Pancreas (tissue), 10 donors: ENCODE measurements at regions not wholly inside any gene's neighbourhood (a gene's known extent, or its start where the extent isn't known, plus 50 kb on each side); places are given as distances from the start of the nearest gene placed in this dataset.
"Not testable (repeated sequence)": the region's sequence is repeated elsewhere in the genome, so short reads cannot be mapped to it uniquely, and the experiment has no call there.

Experiments used
- ATAC-seq, 4 donors: fragments of 200-7000 bp; cut with Tn5 transposase; one replicate each; pipeline versions ENCODE4 v1.8.0 to v1.9.1; 2020; ENCODE audit warnings: mild to moderate bottlenecking in 4 of 4, moderate library complexity in 4 of 4
- DNase-seq, 6 donors: peaks; one replicate each; pipeline ENCODE4 v3.0.0-alpha.2; 2020
- FAIRE-seq: peaks from 2 replicates; lab custom pipeline; 2012; peaks lifted over from hg19 to GRCh38; lab: Jason Lieb, UNC
- H3K27ac ChIP-seq, 4 donors: fragments of 200-600 bp; sonication (generic); 1 replicate in 3 of 4; 2 replicates in 1 of 4; pipeline versions ENCODE4 v1.5.0 to v1.8.0; 2020
- H3K27me3 ChIP-seq, 4 donors: fragments of 200-600 bp; one replicate each; pipeline ENCODE4 v1.8.0; 2021
- H3K36me3 ChIP-seq, 3 donors: fragments of 200-600 bp; sonication (generic) in 1 of 3; one replicate each; pipeline versions ENCODE4 v1.5.0 to v1.8.0; 2020 to 2021
- H3K4me1 ChIP-seq, 3 donors: fragments of 200-600 bp; one replicate each; pipeline ENCODE4 v1.8.0; 2021
- H3K4me3 ChIP-seq, 4 donors: fragments of 200-600 bp; sonication (generic) in 2 of 4; one replicate each; pipeline versions ENCODE4 v1.5.0 to v1.8.0; 2020 to 2021
- H3K9me3 ChIP-seq, 4 donors: fragments of 200-600 bp; one replicate each; pipeline ENCODE4 v1.8.0; 2021
- WGBS, 2 donors: extraction: QIAGEN DNeasy Blood & Tissue Kit; methylation state at CpG; one replicate each; pipeline ENCODE4 v1.1.7; 2013; 5-methylcytosine and 5-hydroxymethylcytosine counted together
- intact Hi-C, 3 donors: fragments of 100-400 bp; cut with DNase I; formaldehyde crosslinking; loops; one replicate each; pipeline versions ENCODE4 v1.11.1 to v1.14.2; 2022
- TF ChIP-seq, protein P1 (sequence below), 4 donors: fragments of 200-600 bp; sonication (generic) in 3 of 4; IDR thresholded peaks; one replicate each; pipeline versions ENCODE4 v1.5.0 to v1.8.0; 2021; ENCODE audit warnings: antibody characterized with exemption in 4 of 4
- donor health status: healthy with polysubstance abuse.
- donor health status: DM: no; HTN: no; CAD: no; lungs with moderate emphysema.
- donor health status: DM: no; HTN: no; CAD: no.
- donor health status: control.
- donor health status: control.
- donor health status: Bipolar disorder and iron deficiency.
- donor health status: DM: yes; HTN: yes; CAD: no.
- donor health status: DM: no; HTN: no; CAD: no.
- donor health status: DM: no; HTN: no; CAD: no.
- donor health status: DM: yes; HTN: yes; CAD: no.

DNA sequence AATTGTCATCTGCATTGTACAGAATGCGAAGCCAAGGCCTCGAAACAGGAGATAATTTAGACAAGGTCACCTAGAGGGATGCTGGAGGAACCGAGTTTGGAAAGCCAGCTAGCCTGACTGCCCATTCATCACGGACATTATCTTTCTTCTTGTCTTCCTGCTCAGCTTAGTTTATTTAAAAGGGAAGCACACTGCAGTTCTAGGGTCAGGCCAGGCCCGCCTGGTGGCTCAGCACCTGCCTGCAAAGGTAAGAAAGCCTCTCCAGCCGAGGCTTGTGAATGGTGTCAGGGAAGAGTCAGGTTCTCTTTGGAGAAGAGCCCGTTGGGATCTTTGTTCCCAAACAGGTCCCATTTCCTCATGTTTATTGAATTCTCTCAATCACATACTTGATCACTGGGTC is 246.5 kb downstream of the BLID start:
- TF ChIP-seq, protein P1, sequence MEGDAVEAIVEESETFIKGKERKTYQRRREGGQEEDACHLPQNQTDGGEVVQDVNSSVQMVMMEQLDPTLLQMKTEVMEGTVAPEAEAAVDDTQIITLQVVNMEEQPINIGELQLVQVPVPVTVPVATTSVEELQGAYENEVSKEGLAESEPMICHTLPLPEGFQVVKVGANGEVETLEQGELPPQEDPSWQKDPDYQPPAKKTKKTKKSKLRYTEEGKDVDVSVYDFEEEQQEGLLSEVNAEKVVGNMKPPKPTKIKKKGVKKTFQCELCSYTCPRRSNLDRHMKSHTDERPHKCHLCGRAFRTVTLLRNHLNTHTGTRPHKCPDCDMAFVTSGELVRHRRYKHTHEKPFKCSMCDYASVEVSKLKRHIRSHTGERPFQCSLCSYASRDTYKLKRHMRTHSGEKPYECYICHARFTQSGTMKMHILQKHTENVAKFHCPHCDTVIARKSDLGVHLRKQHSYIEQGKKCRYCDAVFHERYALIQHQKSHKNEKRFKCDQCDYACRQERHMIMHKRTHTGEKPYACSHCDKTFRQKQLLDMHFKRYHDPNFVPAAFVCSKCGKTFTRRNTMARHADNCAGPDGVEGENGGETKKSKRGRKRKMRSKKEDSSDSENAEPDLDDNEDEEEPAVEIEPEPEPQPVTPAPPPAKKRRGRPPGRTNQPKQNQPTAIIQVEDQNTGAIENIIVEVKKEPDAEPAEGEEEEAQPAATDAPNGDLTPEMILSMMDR (IDR thresholded peaks at IDR 0.05): no peak
- intact Hi-C loops: no loop called here
- no peak for DNase-seq
- Histone ChIP-seq H3K4me3 (no peak overlapping the region), H3K9me3 (no peaks in the 10 kb centered on the region), H3K36me3 (no peaks in the 10 kb centered on the region), H3K27ac (no peak overlapping the region), H3K27me3 (no peaks in the 10 kb centered on the region), H3K4me1 (no peaks in the 10 kb centered on the region)
- FAIRE-seq: no peak
- WGBS, 2 donors: 42 to 44% methylated on average over 7 of the region's 7 CpGs
- ATAC-seq: no peak

DNA sequence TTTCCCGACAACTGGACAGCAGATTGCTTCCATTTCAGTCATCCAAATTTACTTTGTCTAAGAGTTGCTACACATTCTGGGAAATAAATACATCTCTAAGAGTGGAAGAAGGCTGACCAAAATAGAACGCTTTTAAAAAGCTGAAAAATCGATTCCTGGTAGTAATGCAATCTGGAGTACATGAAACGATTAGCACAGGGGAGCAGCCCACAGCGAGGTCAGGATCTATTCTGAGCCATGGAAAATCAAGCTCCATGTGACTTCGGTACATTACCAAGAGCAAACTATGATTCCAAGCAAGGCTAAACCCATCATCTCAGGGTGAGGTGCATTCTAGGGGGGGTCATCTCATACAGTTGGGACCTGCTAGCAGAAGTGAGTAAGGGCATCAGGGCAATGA is 249.3 kb downstream of the BLID start:
- TF ChIP-seq, protein P1 (IDR thresholded peaks at IDR 0.05): no peak
- H3K9me3 ChIP-seq: no peaks in the 10 kb centered on the region
- ATAC-seq (no peak), DNase-seq (no peak), FAIRE-seq (no peak)
- no peaks in the 10 kb centered on the region for H3K27me3 ChIP-seq
- no peaks in the 10 kb centered on the region for H3K36me3 ChIP-seq
- H3K4me1 ChIP-seq: no peaks in the 10 kb centered on the region
- H3K4me3 ChIP-seq: no peak overlapping the region
- intact Hi-C loops: no loop called here
- no peak overlapping the region for H3K27ac ChIP-seq
- WGBS, 2 donors: 71 to 80% methylated on average over 6 of the region's 6 CpGs

DNA sequence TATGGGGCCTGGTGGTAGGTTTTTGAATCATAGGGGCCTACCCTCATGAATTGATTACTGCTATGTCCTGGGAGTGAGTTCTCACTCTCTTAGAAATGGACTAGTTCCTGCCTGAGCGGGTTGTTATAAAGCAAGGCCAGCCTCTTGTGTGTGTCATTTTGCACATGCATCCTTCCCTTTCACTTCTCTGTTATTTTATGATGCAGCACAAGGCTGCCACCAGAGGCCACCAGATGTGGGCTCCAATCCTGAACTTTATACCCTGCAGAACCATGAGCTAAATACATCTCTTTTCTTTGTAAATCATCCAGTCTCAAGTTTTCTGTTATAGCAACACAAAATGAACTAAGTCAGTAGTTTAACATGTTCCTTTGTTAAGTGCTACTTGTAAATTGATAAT is 251.4 kb downstream of the BLID start:
- DNase-seq (no peak), ATAC-seq (no peak), FAIRE-seq (no peak)
- TF ChIP-seq, protein P1 (IDR thresholded peaks at IDR 0.05): no peak
- no peaks in the 10 kb centered on the region for H3K9me3 ChIP-seq
- H3K4me1 ChIP-seq: no peaks in the 10 kb centered on the region
- H3K27me3 ChIP-seq: no peaks in the 10 kb centered on the region
- H3K36me3 ChIP-seq: no peaks in the 10 kb centered on the region
- no peak overlapping the region for H3K27ac ChIP-seq
- intact Hi-C loops: no loop called here
- H3K4me3 ChIP-seq: no peak overlapping the region
- WGBS, 2 donors: 85 to 100% methylated on average over 1 of the region's 1 CpG

DNA sequence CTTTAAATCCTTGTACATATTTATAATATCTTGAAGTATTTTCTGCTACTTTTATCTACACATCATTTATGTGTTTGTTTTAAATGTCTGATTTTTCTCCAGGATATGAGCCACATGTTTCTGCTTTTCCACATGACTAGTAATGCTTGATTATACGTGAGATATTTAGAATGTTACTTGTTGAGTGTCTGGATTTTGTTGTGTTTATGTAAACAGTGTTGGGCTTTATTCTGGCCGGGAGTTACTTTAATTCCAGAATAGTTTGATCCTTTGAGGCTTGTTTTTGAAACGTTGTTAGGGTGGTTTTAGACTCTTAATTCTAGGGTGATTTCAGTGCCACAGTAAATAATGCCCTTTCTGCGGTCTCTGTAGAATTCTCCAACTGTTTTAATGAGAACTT is 252.9 kb downstream of the BLID start:
- Histone ChIP-seq H3K9me3 (no peaks in the 10 kb centered on the region), H3K4me1 (no peaks in the 10 kb centered on the region), H3K4me3 (no peak overlapping the region), H3K36me3 (no peaks in the 10 kb centered on the region), H3K27me3 (no peaks in the 10 kb centered on the region), H3K27ac (no peak overlapping the region)
- no peak for DNase-seq
- FAIRE-seq: no peak
- intact Hi-C loops: no loop called here
- no peak for ATAC-seq
- TF ChIP-seq, protein P1 (IDR thresholded peaks at IDR 0.05): no peak
- 58 to 64% methylated on average over 4 of the region's 4 CpGs for WGBS, 2 donors

DNA sequence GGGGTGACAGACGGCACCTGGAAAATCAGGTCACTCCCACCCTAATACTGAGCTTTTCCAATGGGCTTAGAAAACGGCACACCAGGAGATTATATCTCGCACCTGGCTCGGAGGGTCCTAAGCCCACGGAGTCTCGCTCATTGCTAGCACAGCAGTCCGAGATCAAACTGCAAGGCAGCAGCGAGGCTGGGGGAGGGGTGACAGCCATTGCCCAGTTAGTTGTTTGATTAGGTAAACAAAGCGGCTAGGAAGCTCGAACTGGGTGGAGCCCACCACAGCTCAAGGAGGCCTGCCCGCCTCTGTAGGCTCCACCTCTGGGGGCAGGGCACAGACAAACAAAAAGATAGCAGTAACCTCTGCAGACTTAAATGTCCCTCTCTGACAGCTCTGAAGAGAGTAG is 260.9 kb downstream of the BLID start:
- WGBS, 2 donors: 71 to 85% methylated on average over 10 to 11 of the region's 11 CpGs
- FAIRE-seq, H3K4me1 ChIP-seq, H3K27me3 ChIP-seq, H3K27ac ChIP-seq, H3K4me3 ChIP-seq, H3K9me3 ChIP-seq, ATAC-seq, H3K36me3 ChIP-seq, intact Hi-C loops, DNase-seq: not testable (repeated sequence)

DNA sequence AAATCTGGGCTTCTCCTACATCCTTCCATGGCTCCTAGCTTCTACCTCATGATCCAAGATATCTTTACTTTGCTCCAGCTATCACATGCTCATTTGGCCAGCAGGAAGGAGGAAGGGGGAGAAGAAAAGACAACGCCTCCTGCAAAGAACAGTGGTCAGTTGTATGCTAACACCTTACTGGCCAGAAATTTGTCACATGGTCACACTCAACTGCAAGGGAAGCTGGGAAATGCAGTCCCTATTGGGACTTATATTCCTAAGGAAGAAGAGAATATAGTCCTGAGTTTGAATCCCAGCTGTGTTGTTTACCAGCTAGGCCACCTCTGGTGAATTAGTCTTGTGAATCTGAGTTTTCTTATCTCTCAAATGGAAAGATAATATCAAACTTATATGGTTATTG is 272.0 kb downstream of the BLID start:
- no peaks in the 10 kb centered on the region for H3K9me3 ChIP-seq
- intact Hi-C loops: no loop called here
- no peak overlapping the region for H3K4me3 ChIP-seq
- ATAC-seq (no peak), FAIRE-seq (no peak), DNase-seq (no peak)
- no peaks in the 10 kb centered on the region for H3K4me1 ChIP-seq
- 47 to 69% methylated on average over 1 of the region's 1 CpG for WGBS, 2 donors
- H3K27me3 ChIP-seq: no peaks in the 10 kb centered on the region
- H3K36me3 ChIP-seq: no peaks in the 10 kb centered on the region
- no peak overlapping the region for H3K27ac ChIP-seq
- TF ChIP-seq, protein P1 (IDR thresholded peaks at IDR 0.05): no peak
